HCT116 (cell line): ENCODE measurements at regions not wholly inside any gene's neighbourhood (a gene's known extent, or its start where the extent isn't known, plus 50 kb on each side); places are given as distances from the start of the nearest gene placed in this dataset.

Source experiments
- ATAC-seq: fragments of 200-7000 bp; cut with Tn5 transposase; 2 replicates; pipeline ENCODE4 v1.9.1; 2020; ENCODE audit warnings: mild to moderate bottlenecking, moderate library complexity
- BruUV-seq: library from RNA; stranded (reverse); fragments of 400-500 nt; replicated peaks from 2 replicates; lab custom pipeline; 2021; lab: Mats Ljungman, UMichigan
- CTCF ChIA-PET: fragments of 300-600 bp; sonication (Branson Sonifier 250); formaldehyde crosslinking; loops from one replicate; lab custom pipeline; 2021; ENCODE audit warnings: antibody characterized with exemption; lab: Charles Lee
- POLR2A ChIA-PET: fragments of 300-600, 350-600 bp; sonication (Branson Sonifier 250); formaldehyde crosslinking; loops from one replicate; lab custom pipeline; 2021; ENCODE audit warnings: antibody characterized with exemption; lab: Charles Lee
- RAD21 ChIA-PET, 2 experiments: fragments of 300-600 bp; sonication (Branson Sonifier 250); formaldehyde crosslinking; loops; one replicate each; lab custom pipeline; 2023; ENCODE audit warnings: low total read pairs in 2 of 2; ENCODE audit not compliant: uncharacterized antibody in 2 of 2, unreplicated experiment in 2 of 2, low non-redundant PET in 1 of 2; lab: Charles Lee
- DNase-seq: peaks from one replicate; pipeline ENCODE4 v3.0.0-alpha.2; 2010; ENCODE audit warnings: low read depth, low spot score
- H2AFZ ChIP-seq: fragments of 200-600 bp; shearing (Covaris generic), sonication (generic); 2 replicates; pipeline ENCODE4 v1.6.1; 2017; ENCODE audit warnings: low read depth, mixed run types, mixed read lengths, antibody characterized with exemption, low read length; ENCODE audit not compliant: poor library complexity, severe bottlenecking
- H3K27ac ChIP-seq: 2 replicates; pipeline ENCODE4 v1.5.1; 2012; ENCODE audit warnings: low read depth, low read length
- H3K27me3 ChIP-seq: fragments of 200-600 bp; sonication (generic); 2 replicates; pipeline ENCODE4 v1.6.1; 2016; ENCODE audit warnings: mixed run types, low read length, mixed read lengths; ENCODE audit not compliant: insufficient read depth
- H3K36me3 ChIP-seq, 2 experiments: fragments of 200-500 bp in 1 of 2; fragments of 200-600 bp in 1 of 2; sonication (Bioruptor generic) in 1 of 2; sonication (generic) in 1 of 2; 2 replicates each; pipeline versions ENCODE4 v1.5.1 to v1.6.1; 2014 to 2016; ENCODE audit warnings: low read length in 2 of 2, inconsistent platforms in 1 of 2, mixed read lengths in 1 of 2, mixed run types in 1 of 2; ENCODE audit not compliant: insufficient read depth in 2 of 2, control insufficient read depth in 1 of 2
- H3K4me1 ChIP-seq, 2 experiments: fragments of 200-600 bp in 1 of 2; sonication (generic) in 1 of 2; 2 replicates each; pipeline versions ENCODE4 v1.5.1 to v1.6.1; 2012 to 2017; ENCODE audit warnings: low read length in 2 of 2, inconsistent platforms in 1 of 2, mild to moderate bottlenecking in 1 of 2, mixed read lengths in 1 of 2, mixed run types in 1 of 2, moderate library complexity in 1 of 2; ENCODE audit not compliant: insufficient read depth in 2 of 2, control insufficient read depth in 1 of 2
- H3K4me2 ChIP-seq: fragments of 200-600 bp; sonication (generic); 2 replicates; pipeline ENCODE4 v1.6.1; 2017; ENCODE audit warnings: mixed run types, low read length, mixed read lengths
- H3K4me3 ChIP-seq, 2 experiments: fragments of 200-600 bp in 1 of 2; sonication (generic) in 1 of 2; replicated peaks in 1 of 2; 2 replicates each; pipeline ENCODE4 v1.5.1; 2011 to 2016; ENCODE audit warnings: low read length in 2 of 2, control low read depth in 1 of 2, low read depth in 1 of 2, mild to moderate bottlenecking in 1 of 2, mixed read lengths in 1 of 2, mixed run types in 1 of 2
- H3K79me2 ChIP-seq: fragments of 200-600 bp; sonication (generic); 2 replicates; pipeline ENCODE4 v1.6.1; 2017; ENCODE audit warnings: mild to moderate bottlenecking, mixed run types, low read length, moderate library complexity, mixed read lengths; ENCODE audit not compliant: insufficient read depth
- H3K9ac ChIP-seq: fragments of 200-600 bp; sonication (generic); 2 replicates; pipeline ENCODE4 v1.6.1; 2016; ENCODE audit warnings: low read length, mixed read lengths
- H3K9me2 ChIP-seq: fragments of 200-600 bp; sonication (generic), shearing (Covaris generic); 2 replicates; pipeline ENCODE4 v1.6.1; 2017; ENCODE audit warnings: mixed run types, mild to moderate bottlenecking, moderate library complexity; ENCODE audit not compliant: insufficient read depth
- H3K9me3 ChIP-seq, 2 experiments: fragments of 200-500 bp in 1 of 2; fragments of 200-600 bp in 1 of 2; sonication (Bioruptor generic) in 1 of 2; sonication (generic) in 1 of 2; 2 replicates each; pipeline ENCODE4 v1.6.1; 2014 to 2017; ENCODE audit warnings: low read length in 2 of 2, mixed read lengths in 2 of 2, inconsistent platforms in 1 of 2, low read depth in 1 of 2, mild to moderate bottlenecking in 1 of 2, mixed run types in 1 of 2, moderate library complexity in 1 of 2; ENCODE audit not compliant: control insufficient read depth in 1 of 2, insufficient read depth in 1 of 2
- H4K20me1 ChIP-seq: fragments of 200-600 bp; sonication (generic), shearing (Covaris generic); 2 replicates; pipeline ENCODE4 v1.6.1; 2017; ENCODE audit warnings: mixed run types, mild to moderate bottlenecking, moderate library complexity; ENCODE audit not compliant: insufficient read depth
- CBX3 ChIP-seq: IDR thresholded peaks from 2 replicates; pipeline ENCODE4 v1.6.1; 2012; ENCODE audit warnings: low read depth
- CEBPB ChIP-seq: IDR thresholded peaks from 2 replicates; pipeline ENCODE4 v1.6.1; 2012; ENCODE audit warnings: low read depth
- EGR1 ChIP-seq: IDR thresholded peaks from 2 replicates; pipeline ENCODE4 v1.6.1; 2012; ENCODE audit warnings: low read depth
- ELF1 ChIP-seq: IDR thresholded peaks from 2 replicates; pipeline ENCODE4 v1.6.1; 2012; ENCODE audit warnings: low read depth, borderline replicate concordance
- EZH2 ChIP-seq: fragments of 200-600 bp; sonication (generic); IDR thresholded peaks from 2 replicates; pipeline ENCODE4 v1.6.1; 2017; ENCODE audit warnings: antibody characterized with exemption, mixed run types
- FOSL1 ChIP-seq: IDR thresholded peaks from 2 replicates; pipeline ENCODE4 v1.6.1; 2012; ENCODE audit warnings: low read depth
- JUND ChIP-seq: IDR thresholded peaks from 2 replicates; pipeline ENCODE4 v1.6.1; 2012
- POLR2A ChIP-seq: IDR thresholded peaks from 2 replicates; pipeline ENCODE4 v1.7.0; 2011; ENCODE audit warnings: borderline replicate concordance; ENCODE audit not compliant: insufficient read depth, insufficient read length; ENCODE audit errors: extremely low read depth
- RAD21 ChIP-seq: IDR thresholded peaks from 2 replicates; pipeline ENCODE4 v1.6.1; 2012; ENCODE audit warnings: low read depth, mild to moderate bottlenecking
- SIN3A ChIP-seq: IDR thresholded peaks from 2 replicates; pipeline ENCODE4 v1.6.1; 2012; ENCODE audit warnings: low read depth
- SRF ChIP-seq: IDR thresholded peaks from 2 replicates; pipeline ENCODE4 v1.6.1; 2012; ENCODE audit warnings: low read depth
- TCF7L2 ChIP-seq: IDR thresholded peaks from 2 replicates; pipeline ENCODE4 v1.7.0; 2011; ENCODE audit warnings: borderline replicate concordance, inconsistent platforms; ENCODE audit not compliant: insufficient read depth, insufficient read length; ENCODE audit errors: extremely low read depth
- YY1 ChIP-seq: IDR thresholded peaks from 2 replicates; pipeline ENCODE4 v1.6.1; 2011; ENCODE audit warnings: low read length, low read depth, moderate library complexity, mild to moderate bottlenecking; ENCODE audit not compliant: insufficient replicate concordance; ENCODE audit errors: extremely low read depth
- ZFX ChIP-seq: fragments of 450-650 bp; IDR thresholded peaks from 2 replicates; pipeline ENCODE4 v1.6.1; 2017
- ZNF274 ChIP-seq: fragments of 200-500 bp; sonication (Bioruptor generic); IDR thresholded peaks from 2 replicates; pipeline ENCODE4 v1.6.1; 2014; ENCODE audit warnings: mild to moderate bottlenecking, low read depth, low read length, inconsistent platforms
- intact Hi-C: fragments of 100-400 bp; cut with micrococcal nuclease; formaldehyde crosslinking; loops from 2 replicates; pipeline ENCODE4 v1.10.0; 2022
- TF ChIP-seq, protein P1 (sequence below): IDR thresholded peaks from 2 replicates; pipeline ENCODE4 v1.6.1; 2012
- TF ChIP-seq, protein P2 (sequence below), 3 experiments: fragments of 200-600 bp in 1 of 3; sonication (generic) in 1 of 3; IDR thresholded peaks in 2 of 3; conservative IDR thresholded peaks in 1 of 3; 2 replicates each; pipeline ENCODE4 v1.5.1; 2012 to 2017; ENCODE audit warnings: low read depth in 2 of 3, low read length in 2 of 3, antibody characterized with exemption in 1 of 3, borderline replicate concordance in 1 of 3, control low read depth in 1 of 3, mild to moderate bottlenecking in 1 of 3, mixed read lengths in 1 of 3, mixed run types in 1 of 3, moderate library complexity in 1 of 3; ENCODE audit not compliant: insufficient read depth in 1 of 3
- TF ChIP-seq, protein P3 (sequence below): IDR thresholded peaks from 2 replicates; pipeline ENCODE4 v1.6.1; 2011; ENCODE audit warnings: mild to moderate bottlenecking, low read length, moderate library complexity; ENCODE audit not compliant: insufficient replicate concordance; ENCODE audit errors: extremely low read depth
- TF ChIP-seq, protein P4 (sequence below): IDR thresholded peaks from 2 replicates; pipeline ENCODE4 v1.6.1; 2012; ENCODE audit warnings: low read depth
- TF ChIP-seq, protein P5 (sequence below): IDR thresholded peaks from 2 replicates; pipeline ENCODE4 v1.6.1; 2012

DNA sequence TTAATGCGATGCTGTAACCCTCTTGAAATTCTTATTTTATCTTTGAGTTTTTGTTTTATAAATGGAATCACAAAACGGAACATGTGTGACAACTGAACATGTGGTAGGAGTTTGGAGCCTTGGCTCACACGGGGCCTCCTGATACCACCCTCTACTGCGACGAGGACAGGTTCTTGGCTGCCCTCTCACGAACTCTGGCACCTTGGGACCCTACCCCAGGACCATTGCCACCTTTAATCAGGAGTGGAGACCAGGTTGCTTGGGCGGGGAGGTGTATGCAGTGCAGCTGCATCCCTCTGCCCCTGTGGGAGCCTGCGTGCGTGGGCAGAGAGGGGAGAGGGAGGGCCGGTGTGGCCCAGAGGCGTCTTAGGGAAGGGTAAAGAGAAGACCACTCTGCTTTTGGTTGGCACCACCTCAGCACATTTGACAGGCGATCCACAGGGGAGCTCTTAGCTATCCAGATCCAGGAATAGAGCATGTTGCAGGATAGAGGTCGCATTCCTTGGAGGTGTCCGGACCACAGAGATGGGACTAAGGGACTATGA is 753.9 kb upstream of the PTPRD start:
- no peak for ATAC-seq
- no peaks in the 10 kb centered on the region for H3K27me3 ChIP-seq
- H2AFZ ChIP-seq: no peak overlapping the region
- no peak overlapping the region for H3K4me3 ChIP-seq
- H3K9me3 ChIP-seq: peaks cover 4 to 12% of the 10 kb centered on the region in 2 experiments; a peak in 2 of 4 replicates
- no peaks in the 10 kb centered on the region for H3K9me2 ChIP-seq
- H4K20me1 ChIP-seq: no peaks in the 10 kb centered on the region
- H3K4me2 ChIP-seq: no peak overlapping the region
- ChIA-PET POLR2A (no interaction called here), RAD21 (no interaction called here), CTCF (no interaction called here)
- no peak for TF ChIP-seq JUND
- TF ChIP-seq EZH2: no peak
- no peak for TF ChIP-seq ELF1
- no peak for TF ChIP-seq ZNF274
- TF ChIP-seq ZFX: no peak
- TF ChIP-seq CBX3: no peak
- TF ChIP-seq POLR2A: no peak
- TF ChIP-seq SIN3A: no peak
- TF ChIP-seq YY1: no peak
- TF ChIP-seq TCF7L2: no peak
- no peak for TF ChIP-seq RAD21
- TF ChIP-seq, protein P1, sequence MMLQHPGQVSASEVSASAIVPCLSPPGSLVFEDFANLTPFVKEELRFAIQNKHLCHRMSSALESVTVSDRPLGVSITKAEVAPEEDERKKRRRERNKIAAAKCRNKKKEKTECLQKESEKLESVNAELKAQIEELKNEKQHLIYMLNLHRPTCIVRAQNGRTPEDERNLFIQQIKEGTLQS: no peak
- TF ChIP-seq, protein P2, sequence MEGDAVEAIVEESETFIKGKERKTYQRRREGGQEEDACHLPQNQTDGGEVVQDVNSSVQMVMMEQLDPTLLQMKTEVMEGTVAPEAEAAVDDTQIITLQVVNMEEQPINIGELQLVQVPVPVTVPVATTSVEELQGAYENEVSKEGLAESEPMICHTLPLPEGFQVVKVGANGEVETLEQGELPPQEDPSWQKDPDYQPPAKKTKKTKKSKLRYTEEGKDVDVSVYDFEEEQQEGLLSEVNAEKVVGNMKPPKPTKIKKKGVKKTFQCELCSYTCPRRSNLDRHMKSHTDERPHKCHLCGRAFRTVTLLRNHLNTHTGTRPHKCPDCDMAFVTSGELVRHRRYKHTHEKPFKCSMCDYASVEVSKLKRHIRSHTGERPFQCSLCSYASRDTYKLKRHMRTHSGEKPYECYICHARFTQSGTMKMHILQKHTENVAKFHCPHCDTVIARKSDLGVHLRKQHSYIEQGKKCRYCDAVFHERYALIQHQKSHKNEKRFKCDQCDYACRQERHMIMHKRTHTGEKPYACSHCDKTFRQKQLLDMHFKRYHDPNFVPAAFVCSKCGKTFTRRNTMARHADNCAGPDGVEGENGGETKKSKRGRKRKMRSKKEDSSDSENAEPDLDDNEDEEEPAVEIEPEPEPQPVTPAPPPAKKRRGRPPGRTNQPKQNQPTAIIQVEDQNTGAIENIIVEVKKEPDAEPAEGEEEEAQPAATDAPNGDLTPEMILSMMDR (IDR thresholded peaks at IDR 0.05 in 2 of 3, conservative IDR thresholded peaks at IDR 0.05 in 1 of 3; ENCODE audit: borderline replicate concordance in 1 of 3, insufficient read depth in 1 of 3, low read depth in 2 of 3, low read length in 2 of 3): no peak
- TF ChIP-seq, protein P3, sequence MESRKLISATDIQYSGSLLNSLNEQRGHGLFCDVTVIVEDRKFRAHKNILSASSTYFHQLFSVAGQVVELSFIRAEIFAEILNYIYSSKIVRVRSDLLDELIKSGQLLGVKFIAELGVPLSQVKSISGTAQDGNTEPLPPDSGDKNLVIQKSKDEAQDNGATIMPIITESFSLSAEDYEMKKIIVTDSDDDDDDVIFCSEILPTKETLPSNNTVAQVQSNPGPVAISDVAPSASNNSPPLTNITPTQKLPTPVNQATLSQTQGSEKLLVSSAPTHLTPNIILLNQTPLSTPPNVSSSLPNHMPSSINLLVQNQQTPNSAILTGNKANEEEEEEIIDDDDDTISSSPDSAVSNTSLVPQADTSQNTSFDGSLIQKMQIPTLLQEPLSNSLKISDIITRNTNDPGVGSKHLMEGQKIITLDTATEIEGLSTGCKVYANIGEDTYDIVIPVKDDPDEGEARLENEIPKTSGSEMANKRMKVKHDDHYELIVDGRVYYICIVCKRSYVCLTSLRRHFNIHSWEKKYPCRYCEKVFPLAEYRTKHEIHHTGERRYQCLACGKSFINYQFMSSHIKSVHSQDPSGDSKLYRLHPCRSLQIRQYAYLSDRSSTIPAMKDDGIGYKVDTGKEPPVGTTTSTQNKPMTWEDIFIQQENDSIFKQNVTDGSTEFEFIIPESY: no peak
- TF ChIP-seq, protein P4, sequence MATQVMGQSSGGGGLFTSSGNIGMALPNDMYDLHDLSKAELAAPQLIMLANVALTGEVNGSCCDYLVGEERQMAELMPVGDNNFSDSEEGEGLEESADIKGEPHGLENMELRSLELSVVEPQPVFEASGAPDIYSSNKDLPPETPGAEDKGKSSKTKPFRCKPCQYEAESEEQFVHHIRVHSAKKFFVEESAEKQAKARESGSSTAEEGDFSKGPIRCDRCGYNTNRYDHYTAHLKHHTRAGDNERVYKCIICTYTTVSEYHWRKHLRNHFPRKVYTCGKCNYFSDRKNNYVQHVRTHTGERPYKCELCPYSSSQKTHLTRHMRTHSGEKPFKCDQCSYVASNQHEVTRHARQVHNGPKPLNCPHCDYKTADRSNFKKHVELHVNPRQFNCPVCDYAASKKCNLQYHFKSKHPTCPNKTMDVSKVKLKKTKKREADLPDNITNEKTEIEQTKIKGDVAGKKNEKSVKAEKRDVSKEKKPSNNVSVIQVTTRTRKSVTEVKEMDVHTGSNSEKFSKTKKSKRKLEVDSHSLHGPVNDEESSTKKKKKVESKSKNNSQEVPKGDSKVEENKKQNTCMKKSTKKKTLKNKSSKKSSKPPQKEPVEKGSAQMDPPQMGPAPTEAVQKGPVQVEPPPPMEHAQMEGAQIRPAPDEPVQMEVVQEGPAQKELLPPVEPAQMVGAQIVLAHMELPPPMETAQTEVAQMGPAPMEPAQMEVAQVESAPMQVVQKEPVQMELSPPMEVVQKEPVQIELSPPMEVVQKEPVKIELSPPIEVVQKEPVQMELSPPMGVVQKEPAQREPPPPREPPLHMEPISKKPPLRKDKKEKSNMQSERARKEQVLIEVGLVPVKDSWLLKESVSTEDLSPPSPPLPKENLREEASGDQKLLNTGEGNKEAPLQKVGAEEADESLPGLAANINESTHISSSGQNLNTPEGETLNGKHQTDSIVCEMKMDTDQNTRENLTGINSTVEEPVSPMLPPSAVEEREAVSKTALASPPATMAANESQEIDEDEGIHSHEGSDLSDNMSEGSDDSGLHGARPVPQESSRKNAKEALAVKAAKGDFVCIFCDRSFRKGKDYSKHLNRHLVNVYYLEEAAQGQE: no peak
- TF ChIP-seq FOSL1: no peak
- TF ChIP-seq CEBPB: no peak
- no peak for TF ChIP-seq EGR1
- no peak for TF ChIP-seq SRF
- TF ChIP-seq, protein P5, sequence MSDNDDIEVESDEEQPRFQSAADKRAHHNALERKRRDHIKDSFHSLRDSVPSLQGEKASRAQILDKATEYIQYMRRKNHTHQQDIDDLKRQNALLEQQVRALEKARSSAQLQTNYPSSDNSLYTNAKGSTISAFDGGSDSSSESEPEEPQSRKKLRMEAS: no peak
- intact Hi-C loops: no loop called here
- BruUV-seq: no TSS peak
- no peaks in the 10 kb centered on the region for H3K4me1 ChIP-seq
- H3K79me2 ChIP-seq: no peaks in the 10 kb centered on the region
- DNase-seq: no peak
- H3K27ac ChIP-seq: no peak overlapping the region
- H3K9ac ChIP-seq: no peak overlapping the region
- no peaks in the 10 kb centered on the region for H3K36me3 ChIP-seq
